Activated CD4-positive, alpha-beta T cell treated with anti-CD3 and anti-CD28 coated beads, Interleukin-2, amount 10 ng/mL, durations not matched to agents 7 days and 5 days (primary cell): ENCODE measurements at regions not wholly inside any gene's neighbourhood (a gene's known extent, or its start where the extent isn't known, plus 50 kb on each side); places are given as distances from the start of the nearest gene placed in this dataset.
A peak's percentile ranks its signal among the peaks of the same experiment; 100 is the strongest.

Source experiments
- CTCF ChIA-PET: fragments of 350-600 bp; sonication (Branson Sonifier 250); formaldehyde crosslinking; loops from one replicate; lab custom pipeline; 2021; ENCODE audit warnings: antibody characterized with exemption; lab: Charles Lee
- POLR2A ChIA-PET: fragments of 350-600 bp; sonication (Branson Sonifier 250); formaldehyde crosslinking; loops from one replicate; lab custom pipeline; 2021; ENCODE audit warnings: antibody characterized with exemption; lab: Charles Lee
- DNase-seq: peaks from one replicate; pipeline ENCODE4 v3.0.0-alpha.2; 2020
- H3K27ac Mint-ChIP-seq: one replicate; pipeline ENCODE4 v1.8.0; 2021; ENCODE audit warnings: mild to moderate bottlenecking, moderate library complexity, mixed read lengths
- H3K27me3 Mint-ChIP-seq: one replicate; pipeline ENCODE4 v1.8.0; 2021; ENCODE audit warnings: mixed read lengths
- H3K36me3 Mint-ChIP-seq: one replicate; pipeline ENCODE4 v1.8.0; 2021; ENCODE audit warnings: low read depth, mixed read lengths
- H3K4me1 Mint-ChIP-seq: one replicate; pipeline ENCODE4 v1.8.0; 2021; ENCODE audit warnings: mixed read lengths
- H3K4me3 Mint-ChIP-seq: one replicate; pipeline ENCODE4 v1.8.0; 2021; ENCODE audit warnings: mild to moderate bottlenecking, moderate library complexity, mixed read lengths
- H3K9me3 Mint-ChIP-seq: one replicate; pipeline ENCODE4 v1.8.0; 2021; ENCODE audit warnings: mixed read lengths

DNA sequence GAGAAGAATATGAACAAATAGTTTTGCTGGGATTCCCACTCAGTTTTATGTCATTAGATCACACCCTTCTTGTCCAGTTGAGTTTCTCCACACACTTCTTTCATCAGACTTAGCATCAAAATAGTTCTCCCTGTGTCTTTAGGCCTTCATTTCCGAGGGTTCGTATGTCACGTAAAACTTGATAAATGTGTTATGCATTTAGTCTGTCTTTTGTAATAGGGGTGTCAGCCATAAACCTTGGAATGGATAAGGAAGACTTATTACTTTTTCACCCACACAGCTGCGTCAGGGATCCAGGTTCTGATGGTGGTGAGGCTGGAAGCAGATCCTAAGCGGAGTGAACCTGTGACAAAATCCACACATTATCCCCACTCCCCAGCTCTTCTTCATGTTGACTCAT, 246.8 kb downstream of the CD83 start:
- Mint-ChIP-seq H3K4me1 (no peaks in the 10 kb centered on the region), H3K36me3 (no peaks in the 10 kb centered on the region), H3K27me3 (no peaks in the 10 kb centered on the region), H3K27ac (no peak overlapping the region), H3K9me3 (no peaks in the 10 kb centered on the region), H3K4me3 (no peak overlapping the region)
- ChIA-PET POLR2A (no interaction called here), CTCF (no interaction called here)
- DNase-seq: no peak

DNA sequence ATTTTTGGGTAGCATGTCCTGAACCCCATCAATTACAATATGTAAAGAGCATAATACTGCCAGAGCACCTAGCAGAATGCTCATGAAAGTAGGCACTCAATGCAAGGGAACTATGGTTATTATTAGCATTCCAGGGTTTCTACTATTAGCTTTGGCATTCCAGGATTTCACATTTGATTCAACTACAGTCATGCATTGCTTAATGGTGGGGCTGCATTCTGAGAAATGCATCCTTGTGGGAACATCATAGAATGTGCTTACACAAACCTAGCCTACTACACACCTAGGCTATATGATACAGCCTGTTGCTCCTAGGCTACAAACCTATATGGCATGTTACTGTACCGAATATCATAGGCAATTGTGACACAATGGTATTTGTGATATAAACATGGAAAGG, 247.8 kb downstream of the CD83 start:
- Mint-ChIP-seq H3K4me3 (no peak overlapping the region), H3K27ac (no peak overlapping the region), H3K27me3 (no peaks in the 10 kb centered on the region), H3K36me3 (no peaks in the 10 kb centered on the region), H3K4me1 (no peaks in the 10 kb centered on the region), H3K9me3 (no peaks in the 10 kb centered on the region)
- DNase-seq: no peak
- CTCF ChIA-PET: no interaction called here
- POLR2A ChIA-PET: no interaction called here

DNA sequence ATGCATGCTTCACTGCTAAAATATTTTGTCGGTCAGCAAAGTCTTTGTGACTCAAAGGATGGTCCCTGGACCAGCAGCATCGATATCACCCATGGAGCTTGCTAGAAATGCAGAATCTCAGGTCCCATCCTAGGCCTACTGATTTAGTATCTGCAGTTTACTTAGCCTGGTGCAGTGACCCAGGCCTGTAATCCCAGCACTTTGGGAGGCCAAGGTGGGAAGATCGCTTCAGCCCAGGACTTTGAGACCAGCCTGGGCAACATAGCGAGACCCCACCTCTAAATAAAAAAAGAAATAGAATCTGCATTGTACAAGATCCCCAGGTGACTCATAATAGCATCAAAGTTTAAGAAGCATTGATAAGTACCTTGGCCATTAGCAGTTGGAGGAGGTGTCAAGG, 248.7 kb downstream of the CD83 start:
- H3K27ac Mint-ChIP-seq: no peak overlapping the region
- no peaks in the 10 kb centered on the region for H3K9me3 Mint-ChIP-seq
- H3K4me3 Mint-ChIP-seq: no peak overlapping the region
- no peak for DNase-seq
- ChIA-PET POLR2A (no interaction called here), CTCF (no interaction called here)
- no peaks in the 10 kb centered on the region for H3K36me3 Mint-ChIP-seq
- peaks cover 2% of the 10 kb centered on the region for H3K4me1 Mint-ChIP-seq
- no peaks in the 10 kb centered on the region for H3K27me3 Mint-ChIP-seq

DNA sequence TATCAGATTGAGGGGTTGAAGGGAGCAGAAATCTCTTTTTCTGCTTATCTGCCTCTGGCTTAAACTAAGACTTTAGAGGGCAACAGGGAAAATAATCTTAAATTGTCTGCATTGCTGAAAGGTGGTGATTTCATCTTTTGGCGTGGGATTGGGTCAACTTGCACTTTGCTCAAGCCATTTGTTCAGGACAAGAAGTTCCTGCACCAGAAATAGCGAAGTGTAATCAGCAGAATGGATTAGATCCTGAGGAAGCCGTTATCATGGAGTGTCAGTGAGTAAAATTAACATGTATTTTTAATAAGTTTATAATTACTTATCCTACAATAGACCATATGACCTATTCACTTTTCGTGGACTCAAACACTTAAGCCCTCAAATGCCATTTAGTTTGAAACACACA, 249.3 kb downstream of the CD83 start:
- Mint-ChIP-seq H3K27ac (no peak overlapping the region), H3K9me3 (no peaks in the 10 kb centered on the region), H3K4me3 (no peak overlapping the region), H3K4me1 (peaks cover 7% of the 10 kb centered on the region), H3K27me3 (no peaks in the 10 kb centered on the region), H3K36me3 (no peaks in the 10 kb centered on the region)
- no peak for DNase-seq
- ChIA-PET CTCF (no interaction called here), POLR2A (no interaction called here)

DNA sequence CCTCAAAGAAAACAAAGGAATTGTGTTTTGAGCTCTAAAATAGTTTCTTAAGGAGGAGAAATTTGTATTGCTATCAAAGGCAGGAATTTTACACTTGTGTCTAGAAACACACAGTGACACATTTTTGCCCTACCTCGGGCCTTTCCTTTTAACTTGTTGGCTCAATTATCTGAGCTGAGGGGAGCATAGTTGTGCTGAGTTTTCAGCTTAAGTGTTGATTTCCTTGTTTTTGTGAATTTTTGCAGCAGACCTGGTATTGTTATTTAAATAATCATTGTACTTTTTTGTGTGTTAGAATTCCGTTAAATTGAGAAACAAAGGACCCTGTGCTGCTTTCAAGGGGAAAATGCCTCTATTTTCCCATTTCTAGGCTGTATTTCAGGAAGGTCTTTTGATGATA, 249.7 kb downstream of the CD83 start:
- Mint-ChIP-seq H3K36me3 (no peaks in the 10 kb centered on the region), H3K27ac (no peak overlapping the region), H3K4me3 (no peak overlapping the region), H3K4me1 (peaks cover 11% of the 10 kb centered on the region), H3K27me3 (no peaks in the 10 kb centered on the region), H3K9me3 (no peaks in the 10 kb centered on the region)
- POLR2A ChIA-PET: no interaction called here
- no peak for DNase-seq
- CTCF ChIA-PET: no interaction called here

DNA sequence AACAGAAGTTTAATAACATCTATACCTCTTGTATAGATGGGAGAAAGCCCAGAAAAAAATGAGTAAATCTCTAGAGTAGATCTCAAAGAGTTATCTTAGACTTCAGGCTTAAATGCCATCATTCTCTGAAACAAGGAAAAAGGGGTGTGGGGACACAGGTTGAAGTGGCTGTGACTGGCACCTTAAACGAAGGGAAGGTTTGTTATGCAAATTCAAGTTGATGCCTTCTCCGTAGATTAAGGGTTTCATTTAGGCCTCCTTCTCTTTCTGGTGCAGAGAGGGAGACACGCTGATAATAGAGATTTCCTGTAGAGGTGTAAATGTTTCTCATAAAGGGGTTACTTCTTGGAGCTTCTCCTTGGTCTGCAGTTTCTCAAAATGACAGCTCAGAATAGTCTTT, 252.1 kb downstream of the CD83 start:
- Mint-ChIP-seq H3K36me3 (no peaks in the 10 kb centered on the region), H3K9me3 (no peaks in the 10 kb centered on the region), H3K27ac (no peak overlapping the region), H3K27me3 (no peaks in the 10 kb centered on the region), H3K4me3 (no peak overlapping the region), H3K4me1 (peaks cover 19% of the 10 kb centered on the region)
- CTCF ChIA-PET: interaction anchor here (1.2 to 1.3 kb wide), 2 partner anchors 8 to 190 kb away, joined by 3 read pairs; no protein-coding TSS in a partner anchor
- DNase-seq: no peak
- POLR2A ChIA-PET: no interaction called here

DNA sequence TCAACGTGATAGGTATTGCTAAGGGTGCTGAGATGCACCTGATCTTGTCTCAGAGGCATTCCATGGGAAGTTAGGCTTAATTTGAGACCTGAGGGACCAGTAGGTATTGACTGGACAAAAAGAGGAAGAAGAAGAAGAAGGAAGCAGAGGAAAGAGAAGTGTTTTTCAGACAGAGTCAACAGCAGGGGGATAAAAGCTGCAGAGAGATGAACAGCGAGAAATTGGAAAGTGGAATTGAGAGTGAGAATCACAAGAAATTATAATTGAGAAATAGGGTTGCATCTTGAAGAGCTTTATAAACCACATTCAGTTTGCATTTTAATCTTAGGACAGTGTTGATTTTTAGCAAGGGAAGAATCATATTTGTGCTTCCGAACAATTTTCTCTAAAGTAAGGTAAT, 254.0 kb downstream of the CD83 start:
- CTCF ChIA-PET: interaction anchor here (1.0 kb wide), 1 partner anchor 82 kb away, joined by 3 read pairs; no protein-coding TSS in a partner anchor
- Mint-ChIP-seq H3K4me1 (peaks cover 28% of the 10 kb centered on the region), H3K36me3 (no peaks in the 10 kb centered on the region), H3K4me3 (peak overlapping the region; percentile 5), H3K27ac (peak overlapping the region; percentile 27), H3K9me3 (no peaks in the 10 kb centered on the region), H3K27me3 (no peaks in the 10 kb centered on the region)
- POLR2A ChIA-PET: no interaction called here
- no peak for DNase-seq

DNA sequence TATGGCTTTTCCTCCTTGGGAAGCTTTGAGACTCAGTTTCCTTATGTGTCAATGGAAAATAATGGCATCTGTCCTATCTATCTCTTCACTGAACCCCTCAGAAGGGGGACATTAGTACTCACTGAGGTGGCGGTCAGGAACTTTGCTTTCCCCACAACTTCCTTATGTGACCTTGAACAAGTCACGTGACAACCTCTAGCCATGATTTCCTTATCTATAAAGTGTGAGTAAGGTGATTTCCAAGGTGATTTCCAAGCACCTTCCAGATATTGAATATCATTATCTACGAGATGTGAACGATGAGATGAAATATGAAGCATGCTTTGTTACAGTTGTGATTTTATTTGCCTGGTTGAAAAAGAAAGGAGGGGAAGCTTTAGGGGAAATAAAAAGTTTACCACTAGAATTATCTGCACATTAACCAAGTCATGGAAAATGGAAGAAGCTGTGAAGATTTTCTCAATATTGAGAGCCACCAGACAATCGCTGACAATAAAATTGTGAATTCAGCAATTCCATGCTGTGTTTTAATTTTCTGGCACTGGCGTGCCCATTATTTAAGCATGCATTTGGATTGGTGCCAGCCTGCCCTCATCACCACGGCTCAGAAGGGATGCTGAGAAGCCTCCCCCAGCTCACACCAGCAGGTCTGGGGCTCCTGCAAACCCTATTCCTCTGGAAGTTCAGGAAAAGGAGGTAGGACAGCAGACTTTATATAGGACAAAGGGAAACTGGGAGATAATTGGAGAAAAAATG, 255.3 kb downstream of the CD83 start:
- ChIA-PET CTCF (no interaction called here), POLR2A (no interaction called here)
- Mint-ChIP-seq H3K9me3 (peaks cover 9% of the 10 kb centered on the region), H3K27ac (no peak overlapping the region), H3K4me3 (no peak overlapping the region), H3K36me3 (no peaks in the 10 kb centered on the region), H3K4me1 (peaks cover 28% of the 10 kb centered on the region), H3K27me3 (no peaks in the 10 kb centered on the region)
- no peak for DNase-seq

DNA sequence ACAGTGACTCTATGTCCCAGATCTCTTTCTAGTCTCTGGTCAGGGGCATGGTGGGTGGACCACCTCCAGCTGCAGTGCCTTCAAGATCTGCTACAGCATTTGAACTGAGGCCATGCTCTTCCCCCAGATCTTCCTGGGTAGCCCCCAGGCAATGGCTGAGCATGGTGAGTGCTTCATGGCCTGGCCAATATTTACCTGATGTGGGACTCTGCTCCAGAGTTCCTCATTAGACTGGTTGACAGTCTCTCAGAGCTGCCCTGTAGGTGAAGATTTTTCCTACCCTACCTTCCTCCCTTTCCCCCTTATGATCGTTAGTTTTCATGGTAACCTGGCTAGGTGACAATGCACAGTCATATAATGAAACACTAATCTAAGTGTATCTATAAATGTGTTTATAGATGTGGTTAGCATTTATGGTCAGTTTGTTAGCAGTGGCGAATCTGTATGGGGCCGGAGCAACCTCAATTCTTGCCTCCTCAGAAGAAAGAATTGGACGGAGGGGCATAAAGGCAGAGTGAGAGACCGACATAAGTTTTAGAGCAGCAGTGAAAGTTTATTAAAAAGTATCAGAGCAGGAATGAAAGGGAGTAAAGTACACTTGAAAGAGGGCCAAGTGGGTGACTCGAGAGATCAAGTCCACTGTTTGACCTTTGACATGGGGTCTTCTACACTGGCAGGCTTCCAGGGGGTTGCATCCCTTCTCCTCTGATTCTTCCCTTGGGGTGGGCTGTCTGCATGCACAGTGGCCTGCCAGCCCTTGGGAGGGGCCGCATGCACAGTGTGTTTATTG, 256.3 kb downstream of the CD83 start:
- Mint-ChIP-seq H3K4me3 (no peak overlapping the region), H3K36me3 (peaks cover 2% of the 10 kb centered on the region), H3K4me1 (peaks cover 28% of the 10 kb centered on the region), H3K9me3 (peaks cover 13% of the 10 kb centered on the region), H3K27me3 (no peaks in the 10 kb centered on the region), H3K27ac (no peak overlapping the region)
- CTCF ChIA-PET: no interaction called here
- DNase-seq: no peak
- POLR2A ChIA-PET: no interaction called here

DNA sequence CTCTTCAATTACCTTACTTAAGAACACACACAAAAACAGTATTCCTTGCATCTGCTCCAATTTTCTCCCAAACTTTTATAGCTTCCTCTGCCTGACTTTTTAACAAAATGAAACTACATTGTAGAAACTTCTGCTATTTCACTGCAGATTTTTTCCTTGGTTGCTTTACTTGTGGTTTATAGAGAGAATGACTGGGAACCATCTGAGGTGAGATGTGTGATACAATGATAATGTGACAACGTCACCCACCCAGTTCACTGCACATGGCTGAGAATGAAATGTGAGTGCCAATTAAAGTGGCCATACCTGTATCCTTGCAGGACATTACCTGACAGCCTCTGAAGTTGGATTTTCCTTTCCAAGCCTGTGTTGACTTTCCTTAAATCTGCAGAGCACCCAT, 258.4 kb downstream of the CD83 start:
- Mint-ChIP-seq H3K4me1 (peaks cover 44% of the 10 kb centered on the region), H3K27ac (no peak overlapping the region), H3K9me3 (peaks cover 16% of the 10 kb centered on the region), H3K4me3 (no peak overlapping the region), H3K36me3 (peaks cover 2% of the 10 kb centered on the region), H3K27me3 (no peaks in the 10 kb centered on the region)
- DNase-seq: no peak
- POLR2A ChIA-PET: no interaction called here
- CTCF ChIA-PET: no interaction called here

DNA sequence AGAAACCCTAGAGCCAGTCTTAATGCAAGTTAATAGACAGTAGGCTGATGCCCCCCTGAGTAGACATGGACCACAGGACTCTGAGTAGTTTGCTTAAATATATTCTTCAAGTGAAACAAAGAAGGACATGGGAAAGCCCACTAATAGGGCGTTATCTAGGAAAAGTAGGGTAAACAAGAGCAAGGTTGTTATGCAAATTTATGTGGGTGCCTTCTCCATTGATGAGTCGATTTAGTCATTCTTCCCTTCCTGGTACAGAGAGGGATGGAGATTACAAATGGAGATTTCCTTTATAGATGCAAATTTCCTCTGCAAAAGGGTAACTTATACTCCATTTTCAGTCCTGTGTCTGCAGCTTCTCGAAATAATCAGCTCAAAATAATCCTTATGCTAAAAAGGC, 262.0 kb downstream of the CD83 start:
- Mint-ChIP-seq H3K27me3 (no peaks in the 10 kb centered on the region), H3K4me1 (peaks cover 48% of the 10 kb centered on the region), H3K4me3 (no peak overlapping the region), H3K9me3 (peaks cover 16% of the 10 kb centered on the region), H3K27ac (no peak overlapping the region), H3K36me3 (peaks cover 2% of the 10 kb centered on the region)
- POLR2A ChIA-PET: no interaction called here
- CTCF ChIA-PET: no interaction called here
- DNase-seq: no peak

DNA sequence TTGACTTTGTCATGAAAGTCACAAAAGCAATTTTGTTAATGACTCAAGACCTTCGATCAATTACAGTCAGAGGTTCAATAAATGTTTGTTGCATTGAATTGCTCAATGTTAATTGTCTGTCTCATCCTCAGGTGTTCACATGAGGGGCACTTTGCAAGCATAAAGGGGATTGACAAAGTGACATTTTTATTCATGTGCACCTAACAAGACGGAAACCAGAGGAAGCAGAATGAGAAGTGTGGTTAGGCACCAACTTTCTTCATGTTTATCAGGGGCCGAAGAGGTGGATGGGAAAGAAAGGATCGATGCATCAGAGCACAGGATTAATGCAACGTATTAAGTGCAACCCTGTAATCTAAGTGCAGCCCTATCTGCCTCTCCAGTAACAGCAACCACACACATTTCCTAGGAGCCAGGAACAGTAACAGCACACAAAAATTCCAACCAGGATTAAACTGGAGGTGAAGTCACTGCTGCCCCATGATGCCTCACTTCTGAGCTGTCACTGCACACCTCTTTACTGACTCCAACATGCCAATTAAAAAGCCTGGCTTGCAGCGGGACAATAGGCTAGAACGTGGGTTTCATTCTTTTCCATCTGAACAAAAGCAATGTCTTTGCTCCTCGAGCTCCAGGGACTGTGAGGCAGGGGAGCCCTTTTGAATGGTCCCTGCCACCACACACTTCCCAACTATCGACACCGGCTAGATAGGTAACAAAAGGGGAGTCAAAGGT, 262.7 kb downstream of the CD83 start:
- peaks cover 16% of the 10 kb centered on the region for H3K9me3 Mint-ChIP-seq
- H3K36me3 Mint-ChIP-seq: peaks cover 2% of the 10 kb centered on the region
- ChIA-PET CTCF (no interaction called here), POLR2A (no interaction called here)
- H3K27ac Mint-ChIP-seq: no peak overlapping the region
- H3K27me3 Mint-ChIP-seq: no peaks in the 10 kb centered on the region
- H3K4me1 Mint-ChIP-seq: peaks cover 48% of the 10 kb centered on the region
- DNase-seq: no peak
- H3K4me3 Mint-ChIP-seq: no peak overlapping the region
